ENCODE measurements at regions not wholly inside any gene's neighbourhood (a gene's known extent, or its start where the extent isn't known, plus 50 kb on each side); places are given as distances from the start of the nearest gene placed in this dataset.

- TF ChIP-seq CTBP1 (IDR thresholded peaks at IDR 0.05; ENCODE audit: borderline replicate concordance) (no peak), FOXA1 (IDR thresholded peaks at IDR 0.05) (no peak), SP1 (IDR thresholded peaks at IDR 0.05) (no peak), FOXK2 (IDR thresholded peaks at IDR 0.05) (no peak), ELF4 (IDR thresholded peaks at IDR 0.05) (no peak), SUZ12 (IDR thresholded peaks at IDR 0.05) (no peak)
Observed at GRCh38 chr22:42207918-42208317, 62.5 kb downstream of the TCF20 start.
